HCT116 (cell line): ENCODE measurements at regions not wholly inside any gene's neighbourhood (a gene's known extent, or its start where the extent isn't known, plus 50 kb on each side); places are given as distances from the start of the nearest gene placed in this dataset.

Experiments used
- ATAC-seq: fragments of 200-7000 bp; cut with Tn5 transposase; 2 replicates; pipeline ENCODE4 v1.9.1; 2020; ENCODE audit warnings: mild to moderate bottlenecking, moderate library complexity
- BruUV-seq: library from RNA; stranded (reverse); fragments of 400-500 nt; replicated peaks from 2 replicates; lab custom pipeline; 2021; lab: Mats Ljungman, UMichigan
- CTCF ChIA-PET: fragments of 300-600 bp; sonication (Branson Sonifier 250); formaldehyde crosslinking; loops from one replicate; lab custom pipeline; 2021; ENCODE audit warnings: antibody characterized with exemption; lab: Charles Lee
- POLR2A ChIA-PET: fragments of 300-600, 350-600 bp; sonication (Branson Sonifier 250); formaldehyde crosslinking; loops from one replicate; lab custom pipeline; 2021; ENCODE audit warnings: antibody characterized with exemption; lab: Charles Lee
- RAD21 ChIA-PET, 2 experiments: fragments of 300-600 bp; sonication (Branson Sonifier 250); formaldehyde crosslinking; loops; one replicate each; lab custom pipeline; 2023; ENCODE audit warnings: low total read pairs in 2 of 2; ENCODE audit not compliant: uncharacterized antibody in 2 of 2, unreplicated experiment in 2 of 2, low non-redundant PET in 1 of 2; lab: Charles Lee
- DNase-seq: peaks from one replicate; pipeline ENCODE4 v3.0.0-alpha.2; 2010; ENCODE audit warnings: low read depth, low spot score
- H2AFZ ChIP-seq: fragments of 200-600 bp; shearing (Covaris generic), sonication (generic); 2 replicates; pipeline ENCODE4 v1.6.1; 2017; ENCODE audit warnings: low read depth, mixed run types, mixed read lengths, antibody characterized with exemption, low read length; ENCODE audit not compliant: poor library complexity, severe bottlenecking
- H3K27ac ChIP-seq: 2 replicates; pipeline ENCODE4 v1.5.1; 2012; ENCODE audit warnings: low read depth, low read length
- H3K27me3 ChIP-seq: fragments of 200-600 bp; sonication (generic); 2 replicates; pipeline ENCODE4 v1.6.1; 2016; ENCODE audit warnings: mixed run types, low read length, mixed read lengths; ENCODE audit not compliant: insufficient read depth
- H3K36me3 ChIP-seq, 2 experiments: fragments of 200-500 bp in 1 of 2; fragments of 200-600 bp in 1 of 2; sonication (Bioruptor generic) in 1 of 2; sonication (generic) in 1 of 2; 2 replicates each; pipeline versions ENCODE4 v1.5.1 to v1.6.1; 2014 to 2016; ENCODE audit warnings: low read length in 2 of 2, inconsistent platforms in 1 of 2, mixed read lengths in 1 of 2, mixed run types in 1 of 2; ENCODE audit not compliant: insufficient read depth in 2 of 2, control insufficient read depth in 1 of 2
- H3K4me1 ChIP-seq, 2 experiments: fragments of 200-600 bp in 1 of 2; sonication (generic) in 1 of 2; 2 replicates each; pipeline versions ENCODE4 v1.5.1 to v1.6.1; 2012 to 2017; ENCODE audit warnings: low read length in 2 of 2, inconsistent platforms in 1 of 2, mild to moderate bottlenecking in 1 of 2, mixed read lengths in 1 of 2, mixed run types in 1 of 2, moderate library complexity in 1 of 2; ENCODE audit not compliant: insufficient read depth in 2 of 2, control insufficient read depth in 1 of 2
- H3K4me2 ChIP-seq: fragments of 200-600 bp; sonication (generic); 2 replicates; pipeline ENCODE4 v1.6.1; 2017; ENCODE audit warnings: mixed run types, low read length, mixed read lengths
- H3K4me3 ChIP-seq, 2 experiments: fragments of 200-600 bp in 1 of 2; sonication (generic) in 1 of 2; replicated peaks in 1 of 2; 2 replicates each; pipeline ENCODE4 v1.5.1; 2011 to 2016; ENCODE audit warnings: low read length in 2 of 2, control low read depth in 1 of 2, low read depth in 1 of 2, mild to moderate bottlenecking in 1 of 2, mixed read lengths in 1 of 2, mixed run types in 1 of 2
- H3K79me2 ChIP-seq: fragments of 200-600 bp; sonication (generic); 2 replicates; pipeline ENCODE4 v1.6.1; 2017; ENCODE audit warnings: mild to moderate bottlenecking, mixed run types, low read length, moderate library complexity, mixed read lengths; ENCODE audit not compliant: insufficient read depth
- H3K9ac ChIP-seq: fragments of 200-600 bp; sonication (generic); 2 replicates; pipeline ENCODE4 v1.6.1; 2016; ENCODE audit warnings: low read length, mixed read lengths
- H3K9me2 ChIP-seq: fragments of 200-600 bp; sonication (generic), shearing (Covaris generic); 2 replicates; pipeline ENCODE4 v1.6.1; 2017; ENCODE audit warnings: mixed run types, mild to moderate bottlenecking, moderate library complexity; ENCODE audit not compliant: insufficient read depth
- H3K9me3 ChIP-seq, 2 experiments: fragments of 200-500 bp in 1 of 2; fragments of 200-600 bp in 1 of 2; sonication (Bioruptor generic) in 1 of 2; sonication (generic) in 1 of 2; 2 replicates each; pipeline ENCODE4 v1.6.1; 2014 to 2017; ENCODE audit warnings: low read length in 2 of 2, mixed read lengths in 2 of 2, inconsistent platforms in 1 of 2, low read depth in 1 of 2, mild to moderate bottlenecking in 1 of 2, mixed run types in 1 of 2, moderate library complexity in 1 of 2; ENCODE audit not compliant: control insufficient read depth in 1 of 2, insufficient read depth in 1 of 2
- H4K20me1 ChIP-seq: fragments of 200-600 bp; sonication (generic), shearing (Covaris generic); 2 replicates; pipeline ENCODE4 v1.6.1; 2017; ENCODE audit warnings: mixed run types, mild to moderate bottlenecking, moderate library complexity; ENCODE audit not compliant: insufficient read depth
- ATF3 ChIP-seq: IDR thresholded peaks from 2 replicates; pipeline ENCODE4 v1.6.1; 2012
- CBX3 ChIP-seq: IDR thresholded peaks from 2 replicates; pipeline ENCODE4 v1.6.1; 2012; ENCODE audit warnings: low read depth
- CEBPB ChIP-seq: IDR thresholded peaks from 2 replicates; pipeline ENCODE4 v1.6.1; 2012; ENCODE audit warnings: low read depth
- EZH2 ChIP-seq: fragments of 200-600 bp; sonication (generic); IDR thresholded peaks from 2 replicates; pipeline ENCODE4 v1.6.1; 2017; ENCODE audit warnings: antibody characterized with exemption, mixed run types
- EZH2phosphoT487 ChIP-seq: fragments of 200-600 bp; IDR thresholded peaks from 2 replicates; pipeline ENCODE4 v1.6.1; 2018; ENCODE audit warnings: antibody characterized with exemption, borderline replicate concordance
- FOSL1 ChIP-seq: IDR thresholded peaks from 2 replicates; pipeline ENCODE4 v1.6.1; 2012; ENCODE audit warnings: low read depth
- JUND ChIP-seq: IDR thresholded peaks from 2 replicates; pipeline ENCODE4 v1.6.1; 2012
- POLR2A ChIP-seq: IDR thresholded peaks from 2 replicates; pipeline ENCODE4 v1.7.0; 2011; ENCODE audit warnings: borderline replicate concordance; ENCODE audit not compliant: insufficient read depth, insufficient read length; ENCODE audit errors: extremely low read depth
- SIN3A ChIP-seq: IDR thresholded peaks from 2 replicates; pipeline ENCODE4 v1.6.1; 2012; ENCODE audit warnings: low read depth
- SP1 ChIP-seq: IDR thresholded peaks from 2 replicates; pipeline ENCODE4 v1.6.1; 2012; ENCODE audit warnings: low read depth
- SRF ChIP-seq: IDR thresholded peaks from 2 replicates; pipeline ENCODE4 v1.6.1; 2012; ENCODE audit warnings: low read depth
- TCF7L2 ChIP-seq: IDR thresholded peaks from 2 replicates; pipeline ENCODE4 v1.7.0; 2011; ENCODE audit warnings: borderline replicate concordance, inconsistent platforms; ENCODE audit not compliant: insufficient read depth, insufficient read length; ENCODE audit errors: extremely low read depth
- YY1 ChIP-seq: IDR thresholded peaks from 2 replicates; pipeline ENCODE4 v1.6.1; 2011; ENCODE audit warnings: low read length, low read depth, moderate library complexity, mild to moderate bottlenecking; ENCODE audit not compliant: insufficient replicate concordance; ENCODE audit errors: extremely low read depth
- ZBTB33 ChIP-seq: IDR thresholded peaks from 2 replicates; pipeline ENCODE4 v1.6.1; 2011; ENCODE audit warnings: mild to moderate bottlenecking, low read length, moderate library complexity; ENCODE audit not compliant: insufficient replicate concordance; ENCODE audit errors: extremely low read depth
- ZFX ChIP-seq: fragments of 450-650 bp; IDR thresholded peaks from 2 replicates; pipeline ENCODE4 v1.6.1; 2017
- ZNF274 ChIP-seq: fragments of 200-500 bp; sonication (Bioruptor generic); IDR thresholded peaks from 2 replicates; pipeline ENCODE4 v1.6.1; 2014; ENCODE audit warnings: mild to moderate bottlenecking, low read depth, low read length, inconsistent platforms
- intact Hi-C: fragments of 100-400 bp; cut with micrococcal nuclease; formaldehyde crosslinking; loops from 2 replicates; pipeline ENCODE4 v1.10.0; 2022
- TF ChIP-seq, protein P1 (sequence below), 3 experiments: fragments of 200-600 bp in 1 of 3; sonication (generic) in 1 of 3; IDR thresholded peaks in 2 of 3; conservative IDR thresholded peaks in 1 of 3; 2 replicates each; pipeline ENCODE4 v1.5.1; 2012 to 2017; ENCODE audit warnings: low read depth in 2 of 3, low read length in 2 of 3, antibody characterized with exemption in 1 of 3, borderline replicate concordance in 1 of 3, control low read depth in 1 of 3, mild to moderate bottlenecking in 1 of 3, mixed read lengths in 1 of 3, mixed run types in 1 of 3, moderate library complexity in 1 of 3; ENCODE audit not compliant: insufficient read depth in 1 of 3
- TF ChIP-seq, protein P2 (sequence below): IDR thresholded peaks from 2 replicates; pipeline ENCODE4 v1.6.1; 2012

GRCh38 chr6:47170617-47170947, 128.4 kb upstream of the ADGRF1 start:
- Histone ChIP-seq H2AFZ (no peak overlapping the region), H3K36me3 (no peaks in the 10 kb centered on the region), H3K9me2 (no peaks in the 10 kb centered on the region), H3K9me3 (no peaks in the 10 kb centered on the region), H3K79me2 (no peaks in the 10 kb centered on the region), H3K4me3 (no peak overlapping the region), H3K9ac (no peak overlapping the region), H3K4me1 (peaks cover 15 to 28% of the 10 kb centered on the region in 2 experiments), H3K27me3 (no peaks in the 10 kb centered on the region), H3K4me2 (no peak overlapping the region), H3K27ac (no peak overlapping the region), H4K20me1 (no peaks in the 10 kb centered on the region)
- TF ChIP-seq, protein P1, sequence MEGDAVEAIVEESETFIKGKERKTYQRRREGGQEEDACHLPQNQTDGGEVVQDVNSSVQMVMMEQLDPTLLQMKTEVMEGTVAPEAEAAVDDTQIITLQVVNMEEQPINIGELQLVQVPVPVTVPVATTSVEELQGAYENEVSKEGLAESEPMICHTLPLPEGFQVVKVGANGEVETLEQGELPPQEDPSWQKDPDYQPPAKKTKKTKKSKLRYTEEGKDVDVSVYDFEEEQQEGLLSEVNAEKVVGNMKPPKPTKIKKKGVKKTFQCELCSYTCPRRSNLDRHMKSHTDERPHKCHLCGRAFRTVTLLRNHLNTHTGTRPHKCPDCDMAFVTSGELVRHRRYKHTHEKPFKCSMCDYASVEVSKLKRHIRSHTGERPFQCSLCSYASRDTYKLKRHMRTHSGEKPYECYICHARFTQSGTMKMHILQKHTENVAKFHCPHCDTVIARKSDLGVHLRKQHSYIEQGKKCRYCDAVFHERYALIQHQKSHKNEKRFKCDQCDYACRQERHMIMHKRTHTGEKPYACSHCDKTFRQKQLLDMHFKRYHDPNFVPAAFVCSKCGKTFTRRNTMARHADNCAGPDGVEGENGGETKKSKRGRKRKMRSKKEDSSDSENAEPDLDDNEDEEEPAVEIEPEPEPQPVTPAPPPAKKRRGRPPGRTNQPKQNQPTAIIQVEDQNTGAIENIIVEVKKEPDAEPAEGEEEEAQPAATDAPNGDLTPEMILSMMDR (IDR thresholded peaks at IDR 0.05 in 2 of 3, conservative IDR thresholded peaks at IDR 0.05 in 1 of 3; ENCODE audit: borderline replicate concordance in 1 of 3, insufficient read depth in 1 of 3, low read depth in 2 of 3, low read length in 2 of 3) = no peak
- TF ChIP-seq ZBTB33 (no peak), SP1 (no peak), SIN3A (no peak), YY1 (no peak), SRF (no peak), FOSL1 (no peak), POLR2A (no peak), EZH2 (no peak), TCF7L2 (no peak), ZNF274 (no peak), CEBPB (no peak), EZH2phosphoT487 (no peak), ZFX (no peak), JUND (no peak), ATF3 (no peak), CBX3 (no peak)
- TF ChIP-seq, protein P2, sequence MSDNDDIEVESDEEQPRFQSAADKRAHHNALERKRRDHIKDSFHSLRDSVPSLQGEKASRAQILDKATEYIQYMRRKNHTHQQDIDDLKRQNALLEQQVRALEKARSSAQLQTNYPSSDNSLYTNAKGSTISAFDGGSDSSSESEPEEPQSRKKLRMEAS = no peak
- intact Hi-C loops = no loop called here
- DNase-seq = no peak
- RAD21 ChIA-PET = no interaction called here
- no TSS peak for BruUV-seq
- no peak for ATAC-seq
- POLR2A ChIA-PET = no interaction called here
- CTCF ChIA-PET = no interaction called here
